A549 (cell line): ENCODE measurements at regions not wholly inside any gene's neighbourhood (a gene's known extent, or its start where the extent isn't known, plus 50 kb on each side); places are given as distances from the start of the nearest gene placed in this dataset.

ENCODE experiments used
- ATAC-seq, 2 experiments: fragments of 200-7000 bp in 1 of 2; fragments of >200 bp in 1 of 2; cut with Nextera tagmentation in 1 of 2; cut with Tn5 transposase in 1 of 2; 3 replicates each; pipeline versions ENCODE4 v1.8.0 to v1.9.1; 2018 to 2020; ENCODE audit warnings: mild to moderate bottlenecking in 1 of 2, moderate library complexity in 1 of 2
- CTCF ChIA-PET: fragments of 300-600 bp; sonication (Branson Sonifier 250); formaldehyde crosslinking; extraction: SDS; loops from one replicate; lab custom pipeline; 2021; ENCODE audit warnings: antibody characterized with exemption, inconsistent platforms; lab: Yijun Ruan, JAX
- POLR2A ChIA-PET: fragments of 350-600 bp; formaldehyde crosslinking; extraction: SDS; loops from one replicate; lab custom pipeline; 2021; ENCODE audit warnings: antibody characterized with exemption, inconsistent platforms; lab: Yijun Ruan, JAX
- DNase-seq, 2 experiments: peaks; one replicate each; pipeline versions ENCODE4 v3.0.0 to v3.0.0-alpha.2; 2011 to 2016; ENCODE audit warnings: low read depth in 1 of 2, low spot score in 1 of 2
- FAIRE-seq: peaks from 2 replicates; lab custom pipeline; 2011; peaks lifted over from hg19 to GRCh38; lab: Jason Lieb, UNC
- H3K27ac ChIP-seq, 2 experiments: fragments of >200 bp; sonication (Bioruptor Twin); formaldehyde crosslinking; 3 replicates each; pipeline ENCODE4 v1.5.1; 2016 to 2017
- H3K4me1 ChIP-seq: fragments of >200 bp; sonication (Bioruptor Twin); formaldehyde crosslinking; 3 replicates; pipeline ENCODE4 v1.6.1; 2016
- H3K4me2 ChIP-seq: fragments of >200 bp; sonication (Bioruptor Twin); formaldehyde crosslinking; 3 replicates; pipeline ENCODE4 v1.6.1; 2016
- H3K4me3 ChIP-seq: fragments of >200 bp; sonication (Bioruptor Twin); formaldehyde crosslinking; 3 replicates; pipeline ENCODE4 v1.5.1; 2016
- H3K9me3 ChIP-seq: fragments of >200 bp; sonication (Bioruptor Twin); formaldehyde crosslinking; 3 replicates; pipeline ENCODE4 v1.6.1; 2016
- CBX8 ChIP-seq: fragments of 200-600 bp; sonication (generic); IDR thresholded peaks from 2 replicates; pipeline ENCODE4 v1.6.1; 2016
- CEBPB ChIP-seq, 2 experiments: fragments of >200 bp in 1 of 2; sonication (Bioruptor Twin) in 1 of 2; formaldehyde crosslinking in 1 of 2; IDR thresholded peaks; 2 replicates each; pipeline ENCODE4 v1.6.1; 2012 to 2016
- EHF ChIP-seq: fragments of 250-450 bp; sonication (Bioruptor Pico); IDR thresholded peaks from 2 replicates; pipeline ENCODE4 v1.5.0; 2020; ENCODE audit warnings: mild to moderate bottlenecking
- ESRRA ChIP-seq: fragments of 150-350 bp; IDR thresholded peaks from 2 replicates; pipeline ENCODE4 v1.6.1; 2014; ENCODE audit warnings: mild to moderate bottlenecking, low read length, borderline replicate concordance
- FOSB ChIP-seq: fragments of 250-450 bp; sonication (Bioruptor Pico); IDR thresholded peaks from 2 replicates; pipeline ENCODE4 v1.5.0; 2020; ENCODE audit warnings: mild to moderate bottlenecking, moderate library complexity
- FOSL2 ChIP-seq, 2 experiments: fragments of 450-650 bp in 1 of 2; fragments of >200 bp in 1 of 2; sonication (Bioruptor Twin) in 1 of 2; formaldehyde crosslinking; IDR thresholded peaks; 2 replicates each; pipeline versions ENCODE4 v1.5.0 to v1.6.1; 2016 to 2020; ENCODE audit warnings: mild to moderate bottlenecking in 1 of 2, moderate library complexity in 1 of 2
- HEYL ChIP-seq: fragments of 250-450 bp; sonication (Bioruptor Pico); IDR thresholded peaks from 2 replicates; pipeline ENCODE4 v1.8.0; 2021; ENCODE audit warnings: mild to moderate bottlenecking, moderate library complexity
- HOXB13 ChIP-seq: fragments of 250-450 bp; sonication (Bioruptor Pico); IDR thresholded peaks from 2 replicates; pipeline ENCODE4 v1.5.0; 2020; ENCODE audit warnings: low read depth, mild to moderate bottlenecking, moderate library complexity
- KDM5A ChIP-seq: fragments of 200-600 bp; sonication (generic); IDR thresholded peaks from 2 replicates; pipeline ENCODE4 v1.6.1; 2016; ENCODE audit warnings: antibody characterized with exemption, mild to moderate bottlenecking
- MAFK ChIP-seq: fragments of 450-650 bp; IDR thresholded peaks from 2 replicates; pipeline ENCODE4 v1.6.1; 2014; ENCODE audit not compliant: partially characterized antibody
- MYC ChIP-seq: IDR thresholded peaks from 2 replicates; pipeline ENCODE4 v1.6.1; 2012; ENCODE audit warnings: mild to moderate bottlenecking, inconsistent platforms, low read length, improper control_type of control experiment, borderline replicate concordance
- NR3C1 ChIP-seq: fragments of >200 bp; sonication (Bioruptor Twin); formaldehyde crosslinking; IDR thresholded peaks from 3 replicates; pipeline ENCODE4 v1.6.1; 2017
- POLR2A ChIP-seq: IDR thresholded peaks from 2 replicates; pipeline ENCODE4 v1.6.1; 2012; ENCODE audit warnings: mild to moderate bottlenecking, low read length
- RAD21 ChIP-seq, 2 experiments: fragments of >200 bp in 1 of 2; sonication (Bioruptor Twin) in 1 of 2; formaldehyde crosslinking in 1 of 2; IDR thresholded peaks in 1 of 2; conservative IDR thresholded peaks in 1 of 2; 2 replicates in 1 of 2; 3 replicates in 1 of 2; pipeline ENCODE4 v1.6.1; 2012 to 2018; ENCODE audit warnings: inconsistent platforms in 1 of 2
- RARB ChIP-seq: fragments of 250-450 bp; sonication (Bioruptor Pico); IDR thresholded peaks from 2 replicates; pipeline ENCODE4 v1.8.0; 2021; ENCODE audit warnings: mild to moderate bottlenecking, moderate library complexity
- RNF2 ChIP-seq: fragments of 200-600 bp; sonication (generic); IDR thresholded peaks from 2 replicates; pipeline ENCODE4 v1.6.1; 2016; ENCODE audit warnings: low read depth, mild to moderate bottlenecking, antibody characterized with exemption, moderate library complexity, borderline replicate concordance
- SMC3 ChIP-seq: fragments of >200 bp; sonication (Bioruptor Twin); formaldehyde crosslinking; IDR thresholded peaks from 3 replicates; pipeline ENCODE4 v1.6.1; 2018; ENCODE audit warnings: inconsistent platforms
- TFCP2L1 ChIP-seq: fragments of 250-450 bp; sonication (Bioruptor Pico); IDR thresholded peaks from 2 replicates; pipeline ENCODE4 v1.5.0; 2021; ENCODE audit warnings: mild to moderate bottlenecking
- ZC3H11A ChIP-seq: fragments of 450-650 bp; IDR thresholded peaks from 2 replicates; pipeline ENCODE4 v1.6.1; 2014; ENCODE audit warnings: antibody characterized with exemption, mild to moderate bottlenecking
- ZNF302 ChIP-seq: fragments of 250-450 bp; sonication (Bioruptor Pico); IDR thresholded peaks from 2 replicates; pipeline ENCODE4 v1.9.0; 2021; ENCODE audit warnings: inconsistent platforms, mild to moderate bottlenecking, moderate library complexity
- ZSCAN20 ChIP-seq: fragments of 250-450 bp; sonication (Bioruptor Pico); IDR thresholded peaks from 2 replicates; pipeline ENCODE4 v1.8.0; 2022; ENCODE audit warnings: mild to moderate bottlenecking, moderate library complexity
- WGBS: methylation state at CpG from one replicate; pipeline ENCODE4 v1.1.6; 2017; ENCODE audit errors: missing lambda C conversion rate; 5-methylcytosine and 5-hydroxymethylcytosine counted together
- TF ChIP-seq, protein P1 (sequence below): fragments of >200 bp; sonication (Bioruptor Twin); formaldehyde crosslinking; IDR thresholded peaks from 3 replicates; pipeline ENCODE4 v1.6.1; 2016
- TF ChIP-seq, protein P2 (sequence below): fragments of 250-450 bp; sonication (Bioruptor Pico); IDR thresholded peaks from 2 replicates; pipeline ENCODE4 v1.5.0; 2020; ENCODE audit warnings: low read depth, mild to moderate bottlenecking, moderate library complexity
- TF ChIP-seq, protein P3 (sequence below): fragments of >200 bp; sonication (Bioruptor Twin); formaldehyde crosslinking; IDR thresholded peaks from 3 replicates; pipeline ENCODE4 v1.5.1; 2016
- TF ChIP-seq, protein P4 (sequence below): fragments of 450-650 bp; IDR thresholded peaks from 2 replicates; pipeline ENCODE4 v1.6.1; 2014; ENCODE audit warnings: antibody characterized with exemption

DNA sequence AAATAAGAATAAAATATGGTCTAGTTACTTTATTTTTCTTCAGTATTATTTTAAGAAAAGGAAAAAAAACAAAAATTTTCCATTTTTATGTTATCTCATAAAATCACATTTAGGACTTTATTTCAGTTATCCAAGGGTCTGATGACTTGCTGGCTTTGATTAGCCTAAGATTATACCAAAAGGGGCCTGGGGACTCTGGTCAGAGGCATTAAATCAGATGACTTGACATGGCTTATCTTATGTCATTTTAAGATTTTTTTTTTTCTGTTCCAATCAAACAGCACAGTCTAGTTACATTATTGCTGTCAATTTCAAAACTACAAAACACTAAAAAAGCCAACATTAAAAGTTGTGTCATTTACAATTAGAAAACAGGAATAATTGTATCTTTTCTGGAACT, 725.4 kb upstream of the NR2F2 start:
- H3K4me2 ChIP-seq, result no peak overlapping the region
- H3K27ac ChIP-seq, result no peak overlapping the region

DNA sequence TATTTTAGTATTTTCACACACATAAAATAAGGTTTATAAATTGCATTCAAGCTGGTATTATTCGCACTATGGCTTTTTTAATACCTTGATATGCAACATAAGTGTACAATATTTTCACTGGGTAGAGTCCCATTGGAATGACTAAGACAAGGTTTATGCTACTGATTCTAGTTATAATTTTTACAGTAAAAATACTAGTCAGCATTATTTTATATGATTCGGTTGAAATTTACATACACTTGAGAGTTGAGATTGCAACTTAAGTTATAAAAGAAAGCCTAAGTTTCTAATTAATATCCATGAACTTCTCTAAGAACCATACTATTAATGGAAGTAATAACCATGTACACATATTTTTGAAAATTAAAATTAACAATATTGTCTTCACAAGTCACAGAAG, 723.9 kb upstream of the NR2F2 start:
- WGBS, result 69% methylated on average over 2 of the region's 2 CpGs
- Histone ChIP-seq H3K27ac (no peak overlapping the region), H3K9me3 (no peaks in the 10 kb centered on the region), H3K4me2 (no peak overlapping the region), H3K4me3 (no peak overlapping the region), H3K4me1 (no peaks in the 10 kb centered on the region)
- FAIRE-seq, result no peak
- ChIA-PET POLR2A (no interaction called here), CTCF (interaction anchor here (0.6 kb wide), 1 partner anchor 10 kb away, joined by 4 read pairs; no protein-coding TSS in a partner anchor)
- DNase-seq, result no peak
- ATAC-seq, result no peak
- no peak for TF ChIP-seq EHF (CRISPR knock-in tag)
- TF ChIP-seq MAFK, result peak; percentile 85

More for the DNA sequence above, 725.4 kb upstream of the NR2F2 start:
- Histone ChIP-seq H3K4me1 (no peaks in the 10 kb centered on the region), H3K9me3 (no peaks in the 10 kb centered on the region), H3K4me3 (no peak overlapping the region)
- ATAC-seq, result no peak
- no peak for TF ChIP-seq HEYL (CRISPR knock-in tag)
- TF ChIP-seq ZC3H11A, result no peak
- TF ChIP-seq RARB, result no peak
- no peak for TF ChIP-seq POLR2A
- TF ChIP-seq, protein P1, sequence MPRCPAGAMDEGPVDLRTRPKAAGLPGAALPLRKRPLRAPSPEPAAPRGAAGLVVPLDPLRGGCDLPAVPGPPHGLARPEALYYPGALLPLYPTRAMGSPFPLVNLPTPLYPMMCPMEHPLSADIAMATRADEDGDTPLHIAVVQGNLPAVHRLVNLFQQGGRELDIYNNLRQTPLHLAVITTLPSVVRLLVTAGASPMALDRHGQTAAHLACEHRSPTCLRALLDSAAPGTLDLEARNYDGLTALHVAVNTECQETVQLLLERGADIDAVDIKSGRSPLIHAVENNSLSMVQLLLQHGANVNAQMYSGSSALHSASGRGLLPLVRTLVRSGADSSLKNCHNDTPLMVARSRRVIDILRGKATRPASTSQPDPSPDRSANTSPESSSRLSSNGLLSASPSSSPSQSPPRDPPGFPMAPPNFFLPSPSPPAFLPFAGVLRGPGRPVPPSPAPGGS, result no peak
- TF ChIP-seq, protein P2, sequence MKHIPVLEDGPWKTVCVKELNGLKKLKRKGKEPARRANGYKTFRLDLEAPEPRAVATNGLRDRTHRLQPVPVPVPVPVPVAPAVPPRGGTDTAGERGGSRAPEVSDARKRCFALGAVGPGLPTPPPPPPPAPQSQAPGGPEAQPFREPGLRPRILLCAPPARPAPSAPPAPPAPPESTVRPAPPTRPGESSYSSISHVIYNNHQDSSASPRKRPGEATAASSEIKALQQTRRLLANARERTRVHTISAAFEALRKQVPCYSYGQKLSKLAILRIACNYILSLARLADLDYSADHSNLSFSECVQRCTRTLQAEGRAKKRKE, result no peak
- TF ChIP-seq NR3C1, result no peak
- TF ChIP-seq ESRRA, result no peak
- TF ChIP-seq ZSCAN20 (CRISPR knock-in tag), result no peak
- TF ChIP-seq, protein P3, sequence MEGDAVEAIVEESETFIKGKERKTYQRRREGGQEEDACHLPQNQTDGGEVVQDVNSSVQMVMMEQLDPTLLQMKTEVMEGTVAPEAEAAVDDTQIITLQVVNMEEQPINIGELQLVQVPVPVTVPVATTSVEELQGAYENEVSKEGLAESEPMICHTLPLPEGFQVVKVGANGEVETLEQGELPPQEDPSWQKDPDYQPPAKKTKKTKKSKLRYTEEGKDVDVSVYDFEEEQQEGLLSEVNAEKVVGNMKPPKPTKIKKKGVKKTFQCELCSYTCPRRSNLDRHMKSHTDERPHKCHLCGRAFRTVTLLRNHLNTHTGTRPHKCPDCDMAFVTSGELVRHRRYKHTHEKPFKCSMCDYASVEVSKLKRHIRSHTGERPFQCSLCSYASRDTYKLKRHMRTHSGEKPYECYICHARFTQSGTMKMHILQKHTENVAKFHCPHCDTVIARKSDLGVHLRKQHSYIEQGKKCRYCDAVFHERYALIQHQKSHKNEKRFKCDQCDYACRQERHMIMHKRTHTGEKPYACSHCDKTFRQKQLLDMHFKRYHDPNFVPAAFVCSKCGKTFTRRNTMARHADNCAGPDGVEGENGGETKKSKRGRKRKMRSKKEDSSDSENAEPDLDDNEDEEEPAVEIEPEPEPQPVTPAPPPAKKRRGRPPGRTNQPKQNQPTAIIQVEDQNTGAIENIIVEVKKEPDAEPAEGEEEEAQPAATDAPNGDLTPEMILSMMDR, result no peak
- no peak for TF ChIP-seq KDM5A
- TF ChIP-seq, protein P4, sequence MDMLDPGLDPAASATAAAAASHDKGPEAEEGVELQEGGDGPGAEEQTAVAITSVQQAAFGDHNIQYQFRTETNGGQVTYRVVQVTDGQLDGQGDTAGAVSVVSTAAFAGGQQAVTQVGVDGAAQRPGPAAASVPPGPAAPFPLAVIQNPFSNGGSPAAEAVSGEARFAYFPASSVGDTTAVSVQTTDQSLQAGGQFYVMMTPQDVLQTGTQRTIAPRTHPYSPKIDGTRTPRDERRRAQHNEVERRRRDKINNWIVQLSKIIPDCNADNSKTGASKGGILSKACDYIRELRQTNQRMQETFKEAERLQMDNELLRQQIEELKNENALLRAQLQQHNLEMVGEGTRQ, result no peak
- no peak for TF ChIP-seq HOXB13 (CRISPR knock-in tag)
- no peak for TF ChIP-seq RNF2
- no peak for TF ChIP-seq TFCP2L1
- no peak for TF ChIP-seq RAD21 (conservative IDR thresholded peaks at IDR 0.05 in 1 of 2, IDR thresholded peaks at IDR 0.05 in 1 of 2)
- TF ChIP-seq SMC3, result no peak
- no peak for TF ChIP-seq FOSL2 (IDR thresholded peaks at IDR 0.05)
- TF ChIP-seq FOSL2 (CRISPR knock-in tag; IDR thresholded peaks at IDR 0.05), result no peak
- POLR2A ChIA-PET, result no interaction called here
- CTCF ChIA-PET, result no interaction called here
- DNase-seq, result no peak
- FAIRE-seq, result no peak

DNA sequence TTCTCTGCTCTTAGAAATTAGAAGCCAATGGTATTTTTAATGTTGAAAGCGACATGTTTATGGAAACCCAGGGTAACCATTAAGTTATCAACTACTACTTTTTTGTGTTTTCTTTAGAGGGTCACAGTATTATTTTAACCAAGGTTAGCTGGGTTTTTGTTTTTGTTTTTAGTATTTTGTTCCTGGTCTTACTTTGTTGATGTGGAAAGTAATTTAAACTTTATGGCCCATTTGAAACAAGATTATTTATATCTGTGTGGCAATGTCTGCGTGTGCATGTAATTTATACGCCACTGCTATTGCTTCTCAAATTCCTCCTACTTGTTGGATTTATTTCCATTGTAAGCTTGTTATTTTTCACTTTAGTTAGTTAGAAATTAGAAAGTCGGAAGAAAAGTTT, 722.1 kb upstream of the NR2F2 start:
- WGBS, result 58% methylated on average over 4 of the region's 4 CpGs
- POLR2A ChIA-PET, result no interaction called here
- H3K4me1 ChIP-seq, result no peaks in the 10 kb centered on the region
- FAIRE-seq (no peak), DNase-seq (no peak), ATAC-seq (no peak)
- TF ChIP-seq CBX8, result no peak
- TF ChIP-seq FOSB (CRISPR knock-in tag), result no peak
- no peak for TF ChIP-seq MYC
- TF ChIP-seq ZNF302, result no peak
- no peak for TF ChIP-seq CEBPB (IDR thresholded peaks at IDR 0.05)
- TF ChIP-seq, protein P2, result no peak
- no peak overlapping the region for H3K4me3 ChIP-seq
- H3K4me2 ChIP-seq, result no peak overlapping the region
- no peaks in the 10 kb centered on the region for H3K9me3 ChIP-seq
- CTCF ChIA-PET, result interaction anchor here (0.6 kb wide), 1 partner anchor 133 kb away, joined by 3 read pairs; no protein-coding TSS in a partner anchor
- no peak overlapping the region for H3K27ac ChIP-seq
